ENCODE measurements at regions not wholly inside any gene's neighbourhood (a gene's known extent, or its start where the extent isn't known, plus 50 kb on each side); places are given as distances from the start of the nearest gene placed in this dataset.

GRCh38 chr5:51495672-51496071, 112.4 kb downstream of the ISL1 start:
- Histone ChIP-seq H3K36me3 (no peaks in the 10 kb centered on the region), H3K27me3 (peaks cover 0 to 4% (median 0%) of the 10 kb centered on the region in 4 donors), H3K4me3 (no peak overlapping the region), H3K4me1 (no peaks in the 10 kb centered on the region), H3K27ac (no peak overlapping the region), H3K9me3 (no peaks in the 10 kb centered on the region)
- WGBS, 2 donors: 27 to 33% methylated on average over 2 of the region's 2 CpGs
- no peak for TF ChIP-seq CTCF (IDR thresholded peaks at IDR 0.05)
- DNase-seq (no peak), ATAC-seq (no peak), FAIRE-seq (no peak)
- intact Hi-C loops (cut with DNase I): no loop called here

GRCh38 chr5:51517838-51518237, 134.6 kb downstream of the ISL1 start:
- TF ChIP-seq CTCF (IDR thresholded peaks at IDR 0.05): no peak
- no peaks in the 10 kb centered on the region for H3K4me1 ChIP-seq
- no peak overlapping the region for H3K4me3 ChIP-seq
- DNase-seq (no peak), ATAC-seq (no peak), FAIRE-seq (no peak)
- no peaks in the 10 kb centered on the region for H3K27me3 ChIP-seq
- intact Hi-C loops (cut with DNase I): no loop called here
- no peaks in the 10 kb centered on the region for H3K36me3 ChIP-seq
- no peak overlapping the region for H3K27ac ChIP-seq
- H3K9me3 ChIP-seq: no peaks in the 10 kb centered on the region
- 43 to 48% methylated on average over 1 of the region's 1 CpG for WGBS, 2 donors

GRCh38 chr5:51518607-51519006, 135.4 kb downstream of the ISL1 start:
- intact Hi-C loops (cut with DNase I): no loop called here
- DNase-seq (no peak), ATAC-seq (no peak), FAIRE-seq (no peak)
- Histone ChIP-seq H3K4me3 (no peak overlapping the region), H3K9me3 (no peaks in the 10 kb centered on the region), H3K36me3 (no peaks in the 10 kb centered on the region), H3K27ac (no peak overlapping the region), H3K4me1 (no peaks in the 10 kb centered on the region), H3K27me3 (no peaks in the 10 kb centered on the region)
- TF ChIP-seq CTCF (IDR thresholded peaks at IDR 0.05): no peak
- WGBS, 2 donors: 26 to 33% methylated on average over 5 of the region's 5 CpGs

- FAIRE-seq: no peak
- TF ChIP-seq CTCF (IDR thresholded peaks at IDR 0.05): no peak
- 73 to 78% methylated on average over 5 of the region's 5 CpGs for WGBS, 2 donors
Observed at GRCh38 chr5:51521583-51521982, 138.3 kb downstream of the ISL1 start.

GRCh38 chr5:51539232-51539631, 156.0 kb downstream of the ISL1 start:
- intact Hi-C loops (cut with DNase I): no loop called here
- DNase-seq: no peak
- no peak for FAIRE-seq
- H3K27ac ChIP-seq: no peak overlapping the region
- H3K4me1 ChIP-seq: no peaks in the 10 kb centered on the region
- no peaks in the 10 kb centered on the region for H3K36me3 ChIP-seq
- 72 to 85% methylated on average over 2 of the region's 2 CpGs for WGBS, 2 donors
- no peaks in the 10 kb centered on the region for H3K27me3 ChIP-seq
- no peaks in the 10 kb centered on the region for H3K9me3 ChIP-seq
- H3K4me3 ChIP-seq: no peak overlapping the region
- ATAC-seq: no peak
- TF ChIP-seq CTCF (IDR thresholded peaks at IDR 0.05): no peak

More at GRCh38 chr5:51521583-51521982, 138.3 kb downstream of the ISL1 start:
- Histone ChIP-seq H3K36me3 (no peaks in the 10 kb centered on the region), H3K4me3 (no peak overlapping the region), H3K27ac (no peak overlapping the region), H3K9me3 (no peaks in the 10 kb centered on the region), H3K27me3 (no peaks in the 10 kb centered on the region), H3K4me1 (no peaks in the 10 kb centered on the region)
- no peak for ATAC-seq
- intact Hi-C loops (cut with DNase I): no loop called here
- DNase-seq: no peak

Data from pancreas (tissue), 10 donors.